Hepatic stellate cell (primary cell): ENCODE measurements at regions not wholly inside any gene's neighbourhood (a gene's known extent, or its start where the extent isn't known, plus 50 kb on each side); places are given as distances from the start of the nearest gene placed in this dataset.

ENCODE experiments used
- DNase-seq: peaks from one replicate; pipeline ENCODE4 v3.0.0; 2011; ENCODE audit warnings: low spot score

DNA sequence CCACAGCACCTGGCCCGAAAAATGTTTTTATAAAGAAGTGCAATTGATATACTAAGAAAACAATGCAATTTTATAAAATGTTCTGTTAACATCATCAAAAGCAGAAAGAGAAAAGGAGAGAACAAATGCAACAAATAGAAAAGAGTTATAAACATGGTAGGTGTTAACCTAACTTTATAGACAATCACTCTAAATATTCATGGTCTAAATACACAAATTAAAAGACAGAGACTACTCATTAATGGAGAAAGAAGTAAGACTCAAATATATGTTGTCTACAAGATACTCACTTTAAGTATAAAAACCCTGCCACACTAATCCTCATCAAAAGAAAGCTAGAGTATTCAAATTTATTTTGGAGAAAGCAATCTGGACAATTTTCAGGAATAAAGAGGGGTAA is 425.3 kb upstream of the ANKRD30A start:
- DNase-seq: no peak

DNA sequence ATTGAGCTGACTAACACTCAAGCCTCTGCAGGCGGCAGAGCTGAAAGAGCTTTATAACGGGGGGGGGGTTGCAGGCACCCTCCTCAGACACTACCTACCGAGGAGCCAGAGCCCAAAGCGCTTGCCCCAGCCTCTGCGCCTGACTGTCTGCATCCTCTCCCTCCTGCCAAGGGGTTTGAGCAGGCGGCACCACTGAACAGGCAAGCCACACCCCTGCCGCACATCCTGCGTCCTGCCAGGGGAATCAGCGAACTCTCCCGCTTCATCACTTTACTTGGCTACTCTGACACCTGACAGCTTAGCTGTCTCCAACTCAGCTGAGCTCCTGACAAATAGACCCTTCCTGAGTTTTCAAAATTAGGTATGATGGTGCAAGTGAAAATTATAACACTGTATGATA is 432.6 kb upstream of the ANKRD30A start:
- no peak for DNase-seq

DNA sequence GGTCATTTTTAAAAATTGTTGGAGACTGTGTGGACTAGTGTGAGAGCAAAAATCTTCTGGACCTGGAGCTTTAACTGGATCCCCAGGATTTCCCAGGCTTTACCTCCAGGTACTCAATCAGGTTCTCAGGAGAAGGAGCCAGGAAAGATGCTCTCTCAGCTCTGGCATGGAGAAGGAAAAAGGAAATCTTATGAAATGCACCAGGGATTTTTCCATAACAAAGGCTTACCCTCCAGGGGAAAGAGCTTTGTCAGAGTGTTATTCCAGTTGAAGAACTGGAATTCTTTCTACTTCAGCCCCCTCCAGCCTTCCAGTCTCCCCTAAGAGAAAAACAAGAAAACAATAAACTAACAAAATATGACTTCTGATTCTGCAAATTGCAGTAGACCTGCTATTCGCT is 436.7 kb upstream of the ANKRD30A start:
- no peak for DNase-seq

GRCh38 chr10:36683421-36683820 is 442.0 kb upstream of the ANKRD30A start:
- DNase-seq: no peak

- no peak for DNase-seq
These were observed 443.4 kb upstream of the ANKRD30A start for GRCh38 chr10:36681751-36682632.

- no peak for DNase-seq
These were observed 445.8 kb upstream of the ANKRD30A start for GRCh38 chr10:36679554-36679953.

DNA sequence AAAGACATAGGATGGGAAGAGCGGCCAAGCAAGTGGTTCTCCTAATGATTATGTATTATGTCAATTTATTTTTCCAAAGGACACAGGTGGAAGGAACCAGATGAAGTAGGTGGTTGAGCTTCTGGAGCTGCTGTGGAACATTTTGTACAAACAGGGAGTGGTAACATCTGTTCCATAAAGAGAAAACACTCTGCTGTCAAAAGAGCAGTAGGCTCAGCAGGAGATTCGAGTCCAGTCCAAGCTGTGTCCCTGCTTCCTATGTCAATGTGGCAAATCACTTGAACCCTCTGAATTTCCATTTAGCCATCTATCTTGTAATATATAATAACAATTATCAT is 448.0 kb upstream of the ANKRD30A start:
- DNase-seq: no peak

DNA sequence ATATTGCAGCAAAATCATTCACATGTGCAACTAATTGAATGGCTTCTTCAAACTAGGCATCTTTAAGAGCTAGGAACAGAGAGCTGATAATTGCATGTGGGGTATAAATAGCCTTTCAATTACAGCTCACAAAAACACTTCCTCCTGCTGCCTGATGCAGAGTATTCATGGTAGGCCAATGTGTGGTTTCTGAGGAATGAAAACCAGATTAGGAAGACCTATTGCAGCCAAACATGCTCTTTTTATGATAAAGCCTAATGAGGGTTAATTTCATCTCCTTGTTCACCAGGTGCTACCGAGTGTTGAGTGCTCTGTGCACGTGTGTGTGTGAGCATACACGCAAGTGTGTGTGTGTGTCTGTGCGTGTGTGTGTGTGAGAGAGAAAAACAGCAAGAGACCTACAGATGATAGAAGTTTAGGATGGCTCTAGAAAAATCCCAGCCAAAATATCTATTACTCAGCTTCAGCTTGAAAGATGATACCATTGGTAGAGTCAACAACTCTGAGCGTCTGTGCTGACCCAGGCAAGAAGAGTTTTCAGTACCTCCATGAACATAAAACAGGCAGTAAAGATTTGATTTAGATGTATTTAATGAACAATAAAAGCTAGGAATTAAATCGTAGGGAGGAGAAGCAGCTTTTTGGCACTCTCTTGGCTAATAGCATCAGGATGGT is 448.5 kb upstream of the ANKRD30A start:
- no peak for DNase-seq

DNA sequence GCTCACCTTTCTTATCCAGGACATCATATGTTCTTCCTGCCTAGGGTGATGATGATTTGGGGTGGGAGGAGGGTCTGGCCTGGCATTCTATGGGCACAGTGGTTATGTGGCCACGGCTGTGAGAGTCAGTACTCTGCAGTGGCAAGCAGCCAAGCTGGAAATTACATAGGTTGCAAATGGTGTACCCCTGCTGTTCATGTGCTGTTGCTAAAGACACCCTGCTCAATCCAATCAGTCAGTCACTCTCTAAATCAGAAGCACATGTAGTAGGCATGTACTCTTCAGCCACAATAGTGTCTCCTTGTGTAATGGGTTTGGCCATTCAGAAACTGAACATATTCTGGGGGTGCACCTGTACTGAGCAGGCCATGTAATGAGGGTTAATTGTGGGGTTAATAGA is 449.1 kb upstream of the ANKRD30A start:
- no peak for DNase-seq

DNA sequence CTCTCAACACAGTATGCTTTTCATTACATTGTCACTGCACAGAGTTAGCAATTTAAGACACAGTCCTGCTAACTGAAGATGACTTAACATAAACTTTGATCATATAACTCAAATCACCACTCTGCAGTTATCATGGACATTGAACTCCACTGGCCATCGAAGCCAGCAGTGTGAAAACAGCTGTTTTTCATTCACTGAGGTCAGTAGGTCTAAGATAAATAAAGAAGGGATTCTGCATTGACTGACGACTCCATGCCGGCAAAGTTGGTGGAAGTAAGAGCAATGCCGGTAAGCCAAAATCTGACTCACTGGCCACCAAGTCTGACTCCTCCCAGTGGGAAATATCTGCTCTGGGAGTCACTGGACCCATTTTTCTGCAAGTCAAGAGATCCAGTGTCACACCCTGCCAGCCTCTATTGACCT is 449.9 kb upstream of the ANKRD30A start:
- DNase-seq: peak; percentile 53

- DNase-seq: peak; percentile 25
These were observed 453.8 kb upstream of the ANKRD30A start for GRCh38 chr10:36671607-36672006.

DNA sequence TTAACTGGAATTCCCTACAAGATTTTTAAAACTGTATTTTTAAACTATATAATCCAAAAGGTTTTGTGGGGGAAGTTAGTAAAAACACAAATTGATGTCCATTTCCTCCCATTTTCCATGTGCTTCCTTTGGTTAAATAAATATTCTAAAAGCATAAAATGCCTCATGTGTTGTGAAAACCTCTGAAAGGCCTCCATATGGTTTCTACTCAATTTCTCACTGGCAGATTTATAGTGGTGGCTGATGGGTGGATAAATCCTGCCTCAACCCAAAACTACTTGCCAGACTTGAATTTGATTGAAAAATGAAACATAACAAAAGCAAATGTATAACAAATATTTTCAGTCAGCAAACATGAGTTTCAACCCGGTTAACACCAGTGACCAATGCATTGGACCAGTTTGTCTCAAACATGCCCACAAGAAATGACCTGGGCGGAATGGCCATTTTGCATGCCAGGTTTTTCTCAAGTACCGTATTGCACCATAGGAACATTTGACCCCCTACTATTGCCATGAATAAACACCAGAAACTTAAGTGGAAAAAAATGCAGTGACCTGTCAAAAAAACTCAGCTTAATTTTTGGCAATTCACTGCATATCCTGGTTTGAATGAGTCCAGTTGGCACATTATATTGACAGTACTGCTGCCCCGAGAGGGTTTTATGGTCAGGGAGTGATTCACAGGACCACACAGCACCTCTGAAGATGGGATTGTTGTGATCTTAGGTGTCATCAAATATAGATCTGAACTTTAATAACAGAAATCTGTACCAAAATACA is 454.6 kb upstream of the ANKRD30A start:
- DNase-seq: no peak

GRCh38 chr10:36669615-36670352 is 455.6 kb upstream of the ANKRD30A start:
- DNase-seq: no peak

GRCh38 chr10:36666451-36666850 is 458.9 kb upstream of the ANKRD30A start:
- no peak for DNase-seq

DNA sequence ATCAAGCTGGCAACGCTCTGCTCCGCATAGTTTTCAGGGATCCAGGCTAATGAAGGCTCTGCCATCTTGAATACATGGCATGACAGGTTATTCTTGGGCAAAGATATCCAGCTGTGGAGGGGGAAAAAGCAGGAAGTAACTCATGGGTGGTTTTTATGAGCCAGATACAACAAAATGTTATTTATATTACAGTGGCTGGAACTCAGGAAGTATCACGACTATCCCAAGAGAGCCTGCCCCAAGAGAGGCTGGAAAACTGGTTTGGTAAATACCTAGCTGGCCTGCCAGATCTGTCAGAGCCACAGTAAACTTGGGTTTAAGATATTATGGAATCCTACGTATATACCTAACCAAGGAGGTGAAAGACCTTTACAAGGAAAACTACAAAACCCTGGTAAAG is 462.8 kb upstream of the ANKRD30A start:
- no peak for DNase-seq

DNA sequence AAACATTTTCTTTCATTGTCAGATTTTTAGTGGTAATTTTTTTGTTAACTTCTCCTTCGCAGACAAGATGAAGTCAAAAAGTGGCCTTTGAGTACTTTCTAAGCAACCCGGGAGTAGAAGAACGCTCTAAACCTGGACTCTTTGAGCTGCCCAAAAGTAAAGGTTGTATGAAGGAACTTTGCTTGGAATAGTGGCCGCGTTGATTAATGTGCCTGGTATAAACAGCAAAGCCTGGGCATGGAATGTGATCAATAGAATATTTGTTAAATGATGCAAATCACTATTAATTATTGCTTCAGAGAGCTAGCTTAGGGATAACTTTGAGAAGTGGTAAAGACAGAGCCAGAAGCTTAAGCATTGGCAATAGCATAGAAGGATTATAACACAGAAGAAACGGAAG is 475.1 kb upstream of the ANKRD30A start:
- DNase-seq: no peak

DNA sequence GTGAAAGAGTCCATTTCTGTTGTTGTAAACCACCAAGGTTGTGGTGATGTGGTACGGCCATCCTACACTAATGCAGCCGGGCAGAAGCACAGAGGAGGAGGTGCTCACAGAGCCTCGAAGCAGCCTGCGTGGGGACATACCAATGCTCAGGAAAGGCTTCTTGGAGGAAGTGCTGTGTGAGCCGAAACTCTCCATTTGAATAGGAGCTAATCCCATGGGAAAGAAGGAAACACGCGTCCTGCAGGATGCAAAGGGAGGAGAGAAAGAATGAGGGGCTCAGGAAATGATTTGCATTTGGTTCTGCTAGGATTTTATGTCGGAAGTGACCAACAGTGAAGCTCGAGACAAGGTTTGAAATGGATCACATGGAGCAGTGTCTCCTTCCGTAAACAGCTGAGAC is 477.9 kb upstream of the ANKRD30A start:
- DNase-seq: no peak

- DNase-seq: no peak
These were observed 484.8 kb upstream of the ANKRD30A start for GRCh38 chr10:36640626-36641025.

DNA sequence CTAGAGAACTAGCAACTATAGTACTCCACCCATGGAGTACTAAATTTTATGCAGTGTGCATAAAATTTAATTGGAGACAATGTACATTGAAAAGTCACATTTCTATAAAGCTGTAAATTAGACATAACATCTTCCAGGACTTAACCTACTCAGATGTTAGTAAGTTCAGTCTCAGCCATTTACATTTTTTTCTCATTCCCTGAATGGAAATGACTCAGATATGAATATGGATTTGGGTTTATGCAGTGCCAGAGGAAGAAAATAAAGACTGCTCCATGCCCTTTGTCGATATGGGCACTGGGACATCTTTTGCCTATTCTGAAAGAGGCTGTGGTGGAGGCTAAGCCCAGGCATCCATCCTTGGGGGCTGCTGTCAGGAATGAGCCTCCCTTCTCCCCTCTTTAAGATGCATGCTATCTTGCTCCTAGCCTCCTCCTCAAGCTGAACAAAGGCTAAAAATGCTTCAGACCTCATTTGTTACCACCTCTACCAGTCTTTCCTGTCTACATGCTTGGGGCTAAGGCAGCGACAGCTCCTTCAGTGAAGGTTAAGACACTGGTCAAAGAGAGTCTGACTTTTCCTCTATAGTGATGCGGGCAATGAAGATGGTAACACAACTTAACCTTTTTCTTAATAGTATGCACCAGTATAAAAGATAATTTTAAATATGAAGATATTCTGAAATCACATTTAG is 486.8 kb upstream of the ANKRD30A start:
- no peak for DNase-seq

- DNase-seq: no peak
These were observed 488.5 kb upstream of the ANKRD30A start for GRCh38 chr10:36636879-36637278.

DNA sequence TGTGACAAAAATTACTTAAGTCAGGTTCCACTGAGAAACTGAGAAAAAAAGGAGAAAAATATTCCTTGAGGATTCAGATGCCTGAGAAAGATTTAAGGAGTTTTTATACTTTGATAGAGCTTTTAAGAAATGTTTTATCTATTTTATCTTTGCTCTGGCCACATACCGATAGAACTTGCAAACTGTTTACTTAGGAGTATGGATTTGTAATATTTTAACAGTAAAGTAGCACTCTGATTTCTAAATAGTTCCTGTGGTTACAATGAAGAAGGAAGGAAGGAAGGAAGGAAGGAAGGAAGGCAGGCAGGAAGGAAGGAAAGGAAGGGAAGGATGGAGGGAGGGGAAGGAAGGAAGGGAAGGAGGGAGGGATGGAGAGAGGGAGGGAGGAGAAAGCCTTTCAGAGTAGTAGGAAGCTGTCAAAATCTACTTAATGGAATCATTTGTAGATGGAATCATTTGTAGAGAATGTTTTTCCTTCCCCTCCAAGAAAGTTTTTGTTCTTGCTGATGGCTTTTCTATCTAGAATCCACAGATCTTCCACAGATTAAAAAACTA is 489.0 kb upstream of the ANKRD30A start:
- no peak for DNase-seq
